ENCODE measurements at regions not wholly inside any gene's neighbourhood (a gene's known extent, or its start where the extent isn't known, plus 50 kb on each side); places are given as distances from the start of the nearest gene placed in this dataset.

- no peaks in the 10 kb centered on the region for H3K4me1 ChIP-seq (replicated peaks in 1 of 4; ENCODE audit: control insufficient read depth in 3 of 4, insufficient read depth in 4 of 4, low read length in 3 of 4)
- no peak overlapping the region for H4K8ac ChIP-seq (ENCODE audit: extremely low read depth, insufficient read depth, low read length)
- no peak overlapping the region for H2BK20ac ChIP-seq (ENCODE audit: low read length)
- H3K23me2 ChIP-seq (ENCODE audit: low read depth, low read length), result no peaks in the 10 kb centered on the region; the same call in 1 of the 2 replicates
- H3K27ac ChIP-seq (ENCODE audit: low read depth, low read length), result no peak overlapping the region
- no peak overlapping the region for H3K56ac ChIP-seq (replicated peaks; ENCODE audit: insufficient read length, low read depth, low read length)
- no peak overlapping the region for H3K14ac ChIP-seq (ENCODE audit: insufficient read length)
- POLR2A ChIA-PET (ENCODE audit: partially characterized antibody), result no interaction called here
- no peak overlapping the region for H3K9ac ChIP-seq (replicated peaks in 1 of 4; ENCODE audit: extremely low read depth in 1 of 4, low read depth in 3 of 4, low read length in 3 of 4)
- no peaks in the 10 kb centered on the region for H3K79me2 ChIP-seq (ENCODE audit: control insufficient read depth in 1 of 2, insufficient read depth in 2 of 2, low read length in 2 of 2)
- H4K5ac ChIP-seq (ENCODE audit: insufficient read length, low read depth, low read length), result no peak overlapping the region
- no peak overlapping the region for H2BK120ac ChIP-seq (replicated peaks; ENCODE audit: low read depth, low read length)
- no peak for DNase-seq (ENCODE audit: low read depth in 1 of 2, low spot score in 2 of 2)
- no peak overlapping the region for H4K91ac ChIP-seq (replicated peaks; ENCODE audit: insufficient read length, low read length)
- no peak overlapping the region for H3K4ac ChIP-seq (replicated peaks; ENCODE audit: insufficient read length, low read depth, low read length)
- no peak overlapping the region for H3K4me3 ChIP-seq (ENCODE audit: extremely low read depth in 1 of 4, insufficient read depth in 2 of 4, low read depth in 3 of 4, low read length in 4 of 4)
- H2AFZ ChIP-seq (ENCODE audit: low read length), result no peak overlapping the region
- H3K9me3 ChIP-seq (ENCODE audit: insufficient read depth in 2 of 2, low read depth in 1 of 2, low read length in 1 of 2), result peaks cover 0 to 3% of the 10 kb centered on the region in 2 experiments; a peak in 1 of 4 replicates
- H3K23ac ChIP-seq (ENCODE audit: insufficient read length), result no peak overlapping the region
- H3K36me3 ChIP-seq (ENCODE audit: control insufficient read depth in 2 of 4, insufficient read depth in 4 of 4, low read length in 3 of 4), result no peaks in the 10 kb centered on the region
- H3K18ac ChIP-seq (ENCODE audit: extremely low read depth, low read length), result no peak overlapping the region
- H2BK12ac ChIP-seq (ENCODE audit: low read depth, low read length), result no peak overlapping the region
- H3K79me1 ChIP-seq (ENCODE audit: low read depth, low read length), result no peaks in the 10 kb centered on the region
- no peak overlapping the region for H3K4me2 ChIP-seq (ENCODE audit: insufficient read depth in 1 of 2, low read depth in 2 of 2, low read length in 2 of 2)
- H3K27me3 ChIP-seq (replicated peaks in 1 of 4; ENCODE audit: control insufficient read depth in 3 of 4, extremely low read depth in 1 of 4, insufficient read depth in 3 of 4, low read length in 3 of 4), result no peaks in the 10 kb centered on the region
- CTCF ChIA-PET (ENCODE audit: partially characterized antibody), result interaction anchor here (7.9 kb wide), 1 partner anchor 12 kb away, joined by 58 read pairs; no protein-coding TSS in a partner anchor
- no peak overlapping the region for H2BK15ac ChIP-seq (ENCODE audit: low read length)
- H2AK5ac ChIP-seq (ENCODE audit: low read depth, low read length), result no peak overlapping the region
- no peak for FAIRE-seq
- H2BK5ac ChIP-seq (ENCODE audit: low read depth, low read length), result no peak overlapping the region
- H4K20me1 ChIP-seq (replicated peaks in 1 of 2; ENCODE audit: control insufficient read depth in 1 of 2, insufficient read depth in 2 of 2, low read length in 2 of 2), result no peaks in the 10 kb centered on the region
- TF ChIP-seq YY1 (IDR thresholded peaks at IDR 0.05; ENCODE audit: low read depth, low read length), result no peak
- TF ChIP-seq MAFK (IDR thresholded peaks at IDR 0.05; ENCODE audit: low read depth, low read length), result no peak
- TF ChIP-seq CHD2 (IDR thresholded peaks at IDR 0.05; ENCODE audit: low read length), result no peak
- TF ChIP-seq POLR2A (IDR thresholded peaks at IDR 0.05; ENCODE audit: control extremely low read depth in 1 of 2, low read depth in 2 of 2, low read length in 2 of 2), result no peak
- TF ChIP-seq RNF2 (IDR thresholded peaks at IDR 0.05; ENCODE audit: borderline replicate concordance, low read depth, low read length, missing control alignments, poor library complexity, severe bottlenecking), result no peak
- TF ChIP-seq SP1 (IDR thresholded peaks at IDR 0.05; ENCODE audit: low read depth, low read length), result no peak
- no peak for TF ChIP-seq SRF (IDR thresholded peaks at IDR 0.05; ENCODE audit: low read depth, low read length)
- no peak for TF ChIP-seq BRCA1 (IDR thresholded peaks at IDR 0.05; ENCODE audit: low read depth, low read length)
- no peak for TF ChIP-seq RXRA (IDR thresholded peaks at IDR 0.05; ENCODE audit: insufficient read depth, low read depth, low read length)
- no peak for TF ChIP-seq CBX8 (IDR thresholded peaks at IDR 0.05; ENCODE audit: borderline replicate concordance, low read depth, low read length)
- TF ChIP-seq KDM5A (IDR thresholded peaks at IDR 0.05; ENCODE audit: low read length), result no peak
- no peak for TF ChIP-seq ZNF274 (IDR thresholded peaks at IDR 0.05; ENCODE audit: borderline replicate concordance, extremely low read depth, low read length)
- no peak for TF ChIP-seq ATF3 (IDR thresholded peaks at IDR 0.05; ENCODE audit: insufficient read depth, low read depth, low read length)
- TF ChIP-seq HDAC6 (IDR thresholded peaks at IDR 0.05; ENCODE audit: low read depth, low read length), result no peak
- TF ChIP-seq SIX5 (IDR thresholded peaks at IDR 0.05; ENCODE audit: low read depth, low read length), result no peak
- TF ChIP-seq CEBPB (IDR thresholded peaks at IDR 0.05; ENCODE audit: low read depth, low read length), result no peak
- no peak for TF ChIP-seq SP2 (IDR thresholded peaks at IDR 0.05; ENCODE audit: low read length)
These were observed 450.9 kb downstream of the DMAC1 start for GRCh38 chr9:7348692-7349091.

Data from H1 (cell line).